ENCODE measurements at regions not wholly inside any gene's neighbourhood (a gene's known extent, or its start where the extent isn't known, plus 50 kb on each side); places are given as distances from the start of the nearest gene placed in this dataset.
A peak's percentile ranks its signal among the peaks of the same experiment; 100 is the strongest.

- no peak for DNase-seq
Observed at GRCh38 chr1:29868944-29869343, 632.6 kb downstream of the PTPRU start.

- no peak for DNase-seq
Observed at GRCh38 chr1:29868096-29868495, 631.8 kb downstream of the PTPRU start.

DNA sequence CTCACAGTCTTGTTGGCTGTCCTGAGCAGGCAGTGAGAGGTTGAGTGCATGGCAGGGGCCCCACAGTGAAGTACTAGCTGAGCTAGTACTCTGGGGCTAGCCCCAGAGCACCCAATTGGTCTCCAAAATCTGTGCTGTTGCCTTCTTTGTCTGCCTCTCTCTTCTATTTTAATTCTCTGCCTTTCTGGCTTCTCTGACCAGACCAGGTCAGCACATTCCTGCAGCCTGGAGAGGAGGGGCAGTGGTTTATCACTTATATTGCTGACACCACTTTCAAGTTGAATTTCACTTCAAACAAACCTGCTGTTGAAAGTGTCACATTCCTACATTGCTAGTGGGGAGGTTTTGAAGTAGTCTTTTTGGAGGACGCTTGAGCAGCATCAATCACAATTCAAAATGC lies 628.7 kb downstream of the PTPRU start:
- DNase-seq = no peak

GRCh38 chr1:29864431-29865022 lies 628.2 kb downstream of the PTPRU start:
- no peak for DNase-seq

GRCh38 chr1:29861922-29862321 lies 625.6 kb downstream of the PTPRU start:
- DNase-seq = no peak

DNA sequence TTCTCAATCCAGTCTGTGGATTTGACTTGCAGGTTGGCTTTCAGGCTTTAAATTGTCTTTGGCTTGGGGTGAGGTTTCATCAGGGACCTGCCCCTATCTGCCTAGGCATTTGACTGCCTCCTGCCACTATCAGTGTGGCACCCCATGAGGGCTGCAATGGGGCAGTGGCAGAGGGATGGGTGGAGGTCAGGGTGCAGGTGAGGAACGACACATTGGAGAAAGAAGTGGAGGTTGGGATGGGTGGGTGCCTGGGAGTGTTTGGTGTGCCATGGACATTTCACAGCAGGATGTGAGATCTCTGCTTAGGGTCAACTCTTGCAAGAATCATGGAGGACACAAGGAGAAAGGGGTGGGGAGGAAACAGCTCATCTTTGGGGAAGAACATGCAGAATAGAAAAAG lies 625.1 kb downstream of the PTPRU start:
- no peak for DNase-seq

DNA sequence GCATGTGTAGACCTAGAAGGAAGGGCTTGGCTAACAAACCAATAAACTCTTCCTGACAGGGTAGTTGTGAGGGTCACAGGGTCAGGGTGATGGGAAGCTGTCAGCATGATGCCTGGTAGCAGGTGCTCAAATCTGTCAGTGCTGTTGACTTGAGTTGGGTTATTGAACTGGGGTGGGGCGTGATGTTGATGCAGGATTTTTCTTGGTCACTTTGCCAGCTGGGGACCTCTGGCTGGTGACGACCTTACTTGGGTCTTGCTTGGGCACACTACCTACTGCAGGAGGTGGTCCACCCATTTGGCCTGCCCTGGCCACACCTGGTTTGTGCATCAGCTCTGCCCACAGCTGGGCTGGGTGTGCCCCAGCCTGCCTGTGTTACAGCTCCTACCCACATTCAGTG lies 624.4 kb downstream of the PTPRU start:
- DNase-seq = no peak

DNA sequence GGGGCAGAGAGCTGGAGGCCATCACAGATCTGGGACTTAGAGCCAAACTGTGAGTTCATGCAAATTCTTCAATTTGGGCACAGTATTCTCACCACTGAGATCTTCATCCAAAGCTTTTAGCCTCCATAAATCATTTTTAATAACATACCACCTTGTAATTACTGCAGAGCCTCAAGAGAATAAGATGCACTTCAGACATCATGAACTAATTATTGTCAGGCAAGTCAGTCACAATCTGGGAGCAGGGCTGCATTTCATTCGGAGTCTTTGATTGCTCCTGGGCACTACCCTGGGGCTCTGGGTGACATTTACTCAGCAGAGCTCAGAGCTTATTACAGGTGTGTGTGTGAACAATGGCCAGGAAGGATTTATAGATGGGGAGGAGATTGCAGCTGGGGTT lies 623.7 kb downstream of the PTPRU start:
- no peak for DNase-seq

- no peak for DNase-seq
Observed at GRCh38 chr1:29859126-29859525, 622.8 kb downstream of the PTPRU start.

DNA sequence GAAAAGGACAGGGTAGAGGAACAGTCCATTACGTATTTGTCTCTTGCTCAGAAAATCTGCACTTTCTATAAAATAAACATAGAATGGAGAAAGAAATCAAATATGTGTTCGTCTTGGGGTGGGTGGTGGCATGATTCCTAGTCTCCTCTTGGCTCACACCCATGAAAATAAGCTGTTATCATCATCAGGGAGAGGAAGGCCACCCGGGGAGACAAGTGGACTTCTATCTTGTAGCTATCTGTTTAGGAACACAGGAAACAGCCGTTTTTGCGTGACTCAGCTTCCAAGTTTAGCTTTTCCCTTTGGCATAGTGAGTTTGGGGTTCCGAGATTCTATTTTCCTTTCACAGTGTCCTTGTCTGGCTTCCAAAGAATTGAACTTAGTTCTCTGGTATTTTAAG lies 622.3 kb downstream of the PTPRU start:
- no peak for DNase-seq

DNA sequence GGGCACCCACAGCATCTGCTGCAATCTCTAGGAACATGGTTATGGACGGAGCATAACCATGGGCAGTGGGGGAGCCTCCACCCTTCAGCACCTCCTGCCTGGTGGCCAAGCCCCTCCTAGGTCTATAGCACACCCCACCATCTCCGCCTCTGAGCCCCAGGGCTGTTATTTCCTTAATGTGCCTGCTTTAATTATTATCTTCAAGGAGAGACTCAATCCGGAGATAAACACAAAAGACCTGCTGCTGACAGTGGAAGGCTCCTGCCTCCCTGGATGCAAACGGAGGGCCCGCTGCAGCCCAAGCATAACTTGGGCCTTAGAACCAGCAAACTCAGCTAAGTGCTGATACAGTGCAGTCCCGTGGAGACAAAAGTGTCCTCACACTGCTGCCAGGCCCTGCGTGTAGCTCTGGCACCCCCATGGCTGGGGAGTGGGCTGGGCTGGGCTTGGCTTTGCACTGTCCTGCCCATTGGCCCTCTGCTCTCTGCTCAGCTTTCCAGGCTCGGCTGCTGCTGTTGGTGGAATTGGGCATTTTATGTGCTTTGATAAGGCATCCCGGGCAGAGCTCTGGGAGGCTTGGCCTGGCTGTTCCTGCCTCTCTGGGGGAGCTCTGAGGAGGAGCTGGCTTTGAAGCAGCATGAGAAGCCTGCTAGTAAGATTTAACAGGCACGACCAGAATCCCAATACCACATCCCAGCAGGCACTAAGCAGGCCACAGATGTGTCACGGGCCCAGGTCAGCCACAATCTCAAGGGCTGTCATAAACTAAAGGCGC lies 620.2 kb downstream of the PTPRU start:
- no peak for DNase-seq

- DNase-seq = no peak
Observed at GRCh38 chr1:29855561-29856160, 619.3 kb downstream of the PTPRU start.

- DNase-seq = no peak
Observed at GRCh38 chr1:29854700-29855276, 618.5 kb downstream of the PTPRU start.

DNA sequence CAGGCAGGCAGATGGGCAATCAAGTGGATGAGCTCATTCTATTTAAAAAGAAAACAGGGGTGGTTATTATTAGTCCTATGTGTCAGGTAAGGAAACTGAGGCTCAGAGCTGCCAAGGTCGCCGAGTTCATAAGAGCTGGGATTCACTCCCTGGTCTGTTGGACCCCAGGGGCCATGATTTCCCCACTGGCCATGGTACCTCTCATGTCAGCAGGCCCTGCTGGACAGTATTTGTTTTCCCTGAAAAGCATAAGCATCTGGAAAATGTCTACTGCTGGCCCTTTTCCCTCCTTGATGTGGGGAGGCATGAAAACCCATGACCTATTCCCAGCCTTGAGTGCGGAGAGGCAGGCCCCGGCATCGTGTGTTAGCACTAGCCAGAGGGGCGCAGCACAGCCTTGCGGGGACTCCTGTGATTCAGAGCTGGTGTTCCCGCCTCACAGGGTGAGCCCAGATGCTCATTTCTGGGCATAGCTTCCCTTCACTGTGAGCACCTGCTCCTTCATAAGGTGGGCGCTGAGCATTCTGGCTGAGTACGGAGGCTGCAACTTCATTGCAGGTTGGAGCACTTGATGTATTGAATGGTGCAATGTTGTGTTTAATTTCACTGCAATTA lies 617.5 kb downstream of the PTPRU start:
- peak; percentile 25 for DNase-seq

GRCh38 chr1:29852248-29852647 lies 615.9 kb downstream of the PTPRU start:
- no peak for DNase-seq

- DNase-seq = no peak
Observed at GRCh38 chr1:29851691-29852090, 615.4 kb downstream of the PTPRU start.

DNA sequence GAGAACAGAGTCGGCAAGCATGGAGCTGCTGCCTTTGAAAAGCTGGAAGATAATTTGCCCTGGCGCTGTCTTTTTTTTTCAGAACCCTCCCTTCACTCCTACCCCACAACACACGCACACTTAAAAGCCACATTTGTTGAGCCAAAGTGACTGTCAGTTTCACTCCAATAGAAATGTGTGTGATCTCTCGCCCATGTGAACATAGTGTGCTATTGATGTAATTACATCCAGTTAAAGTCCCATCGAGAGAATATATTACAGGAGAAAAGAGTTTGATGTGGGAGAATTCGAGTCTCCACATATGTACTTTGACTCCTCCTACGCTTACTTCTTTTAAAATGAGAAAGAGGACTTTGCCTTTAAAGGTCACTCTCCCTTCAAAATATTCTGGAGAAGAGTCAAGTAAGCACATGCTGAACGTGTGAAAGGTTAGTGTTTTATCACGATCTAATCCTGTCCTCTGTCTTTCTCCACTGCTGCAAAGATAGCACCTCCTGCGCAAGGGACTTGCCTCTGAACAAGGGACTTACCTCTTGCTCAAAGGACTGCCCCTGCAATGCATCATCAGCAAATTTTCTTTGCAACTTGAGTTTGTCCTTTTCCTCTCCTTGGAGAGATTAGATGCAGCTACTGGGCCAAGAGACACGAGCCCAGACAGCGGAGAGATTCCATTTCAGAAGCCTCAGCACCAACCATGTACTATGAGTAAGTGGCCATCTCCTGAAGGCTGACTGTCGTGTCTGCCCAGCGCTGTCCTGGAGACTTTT lies 613.9 kb downstream of the PTPRU start:
- no peak for DNase-seq

DNA sequence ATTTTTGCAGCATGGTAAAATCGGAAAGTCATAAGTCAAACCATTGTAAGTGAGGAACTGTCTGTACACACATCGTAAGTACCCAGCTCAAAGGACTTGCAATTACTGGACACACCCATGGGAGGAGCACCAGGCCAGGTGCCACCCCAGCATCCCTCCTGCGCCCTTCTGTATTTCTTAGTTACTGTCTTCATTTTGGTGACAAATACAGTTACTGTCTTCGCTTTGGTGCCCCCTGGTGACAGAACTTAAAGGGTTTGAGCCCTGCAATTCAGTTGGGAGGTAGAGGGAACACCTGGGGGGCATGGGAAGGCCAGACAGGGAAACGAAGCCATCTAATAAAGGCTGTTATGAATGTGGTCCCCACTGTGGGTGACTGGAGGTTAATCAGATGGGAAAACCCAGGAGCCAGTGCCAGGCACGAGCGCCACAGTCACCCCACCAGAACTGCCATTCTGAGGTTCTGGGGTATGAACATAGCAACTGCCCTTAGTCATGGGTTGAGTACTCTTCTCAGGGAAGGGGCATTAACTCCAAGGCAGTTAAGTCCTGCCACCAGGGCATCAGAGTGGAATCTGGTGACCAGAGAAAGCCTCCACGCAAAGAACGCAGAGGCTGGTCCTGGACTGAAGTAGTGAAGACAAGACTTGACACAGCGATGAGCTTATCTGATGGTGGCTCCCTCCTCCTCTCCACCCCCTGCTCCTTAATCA lies 612.9 kb downstream of the PTPRU start:
- peak; percentile 57 for DNase-seq

DNA sequence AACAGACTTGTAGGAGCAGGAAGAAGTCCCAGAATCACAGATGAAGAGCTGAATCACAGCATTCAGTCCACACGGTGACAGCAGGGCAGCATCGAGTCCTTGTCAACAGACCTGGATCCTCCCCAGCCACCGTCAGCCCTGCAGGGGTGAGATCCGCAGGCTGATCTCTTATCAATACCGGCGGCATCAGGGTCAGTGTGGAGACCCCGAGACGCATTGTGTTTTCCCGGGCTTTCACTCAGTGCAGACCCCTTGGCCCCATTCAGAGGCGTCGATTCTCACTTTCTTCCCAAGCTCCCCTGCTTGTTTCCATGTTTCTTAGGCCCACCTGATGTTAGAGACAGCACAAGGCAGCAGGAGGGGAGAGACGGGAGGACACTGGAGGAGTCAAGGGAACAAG lies 609.6 kb downstream of the PTPRU start:
- DNase-seq = no peak

GRCh38 chr1:29842130-29842529 lies 605.8 kb downstream of the PTPRU start:
- DNase-seq = no peak

GRCh38 chr1:29839726-29840125 lies 603.4 kb downstream of the PTPRU start:
- DNase-seq = no peak

GRCh38 chr1:29838738-29839320 lies 602.5 kb downstream of the PTPRU start:
- DNase-seq = no peak

All from NCI-H1092 (cell line).